Endothelial cell of umbilical vein (primary cell): ENCODE measurements at regions not wholly inside any gene's neighbourhood (a gene's known extent, or its start where the extent isn't known, plus 50 kb on each side); places are given as distances from the start of the nearest gene placed in this dataset.

Source experiments
- BruUV-seq: library from RNA; stranded (reverse); fragments of 400-500 nt; replicated peaks from 2 replicates; lab custom pipeline; 2021; lab: Mats Ljungman, UMichigan
- CTCF ChIA-PET: fragments of 300-600, 350-600 bp; sonication (Branson Sonifier 250); formaldehyde crosslinking; loops from one replicate; lab custom pipeline; 2021; ENCODE audit warnings: antibody characterized with exemption, inconsistent platforms; lab: Charles Lee
- POLR2A ChIA-PET: fragments of 300-600, 350-600 bp; sonication (Branson Sonifier 250); formaldehyde crosslinking; loops from one replicate; lab custom pipeline; 2021; ENCODE audit warnings: antibody characterized with exemption, inconsistent platforms; lab: Charles Lee
- DNase-seq: peaks from one replicate; pipeline ENCODE4 v3.0.0-alpha.2; 2011; ENCODE audit warnings: low read depth, low spot score
- FAIRE-seq: peaks from 2 replicates; lab custom pipeline; 2011; peaks lifted over from hg19 to GRCh38; lab: Jason Lieb, UNC
- H2AFZ ChIP-seq: 2 replicates; pipeline ENCODE4 v1.6.0; 2012; ENCODE audit warnings: low read depth, low read length, control low read depth, inconsistent platforms
- H3K27ac ChIP-seq: 2 replicates; pipeline ENCODE4 v1.5.1; 2011; ENCODE audit warnings: low read depth, mild to moderate bottlenecking, control low read depth, low read length, moderate library complexity; ENCODE audit not compliant: insufficient read depth
- H3K27me3 ChIP-seq, 2 experiments: 2 replicates each; pipeline versions ENCODE4 v1.6.0 to v1.6.1; 2011; ENCODE audit warnings: low read length in 2 of 2, mixed read lengths in 1 of 2; ENCODE audit not compliant: control insufficient read depth in 2 of 2, insufficient read depth in 2 of 2
- H3K36me3 ChIP-seq, 2 experiments: 2 replicates in 1 of 2; 3 replicates in 1 of 2; pipeline ENCODE4 v1.5.1; 2011; ENCODE audit warnings: low read length in 2 of 2, mild to moderate bottlenecking in 1 of 2, moderate library complexity in 1 of 2; ENCODE audit not compliant: control insufficient read depth in 2 of 2, insufficient read depth in 2 of 2; ENCODE audit errors: extremely low read depth in 1 of 2
- H3K4me1 ChIP-seq: 3 replicates; pipeline ENCODE4 v1.5.1; 2011; ENCODE audit warnings: mild to moderate bottlenecking, low read length; ENCODE audit not compliant: control insufficient read depth, insufficient read depth; ENCODE audit errors: extremely low read depth
- H3K4me2 ChIP-seq: 2 replicates; pipeline ENCODE4 v1.6.1; 2011; ENCODE audit warnings: low read length, control low read depth, mixed read lengths; ENCODE audit not compliant: insufficient read depth
- H3K4me3 ChIP-seq, 3 experiments: fragments of 200-600 bp in 1 of 3; sonication (generic), shearing (Covaris generic) in 1 of 3; replicated peaks in 1 of 3; 2 replicates each; pipeline ENCODE4 v1.5.1; 2011 to 2016; ENCODE audit warnings: control low read depth in 3 of 3, low read length in 3 of 3, mild to moderate bottlenecking in 2 of 3, inconsistent platforms in 1 of 3, low read depth in 1 of 3, moderate library complexity in 1 of 3; ENCODE audit not compliant: insufficient read depth in 1 of 3
- H3K79me2 ChIP-seq: 2 replicates; pipeline ENCODE4 v1.6.0; 2012; ENCODE audit warnings: low read length, inconsistent platforms; ENCODE audit not compliant: control insufficient read depth, insufficient read depth
- H3K9ac ChIP-seq: replicated peaks from 2 replicates; pipeline ENCODE3; 2011; ENCODE audit warnings: low read length, control low read depth; ENCODE audit not compliant: insufficient read depth; ENCODE audit errors: extremely low read depth
- H3K9me1 ChIP-seq: replicated peaks from 3 replicates; pipeline ENCODE4 v1.6.0; 2011; ENCODE audit warnings: mild to moderate bottlenecking, low read length; ENCODE audit not compliant: control insufficient read depth, insufficient read depth; ENCODE audit errors: extremely low read depth
- H3K9me3 ChIP-seq: replicated peaks from 2 replicates; pipeline ENCODE4 v1.5.1; 2012; ENCODE audit warnings: low read length, inconsistent platforms; ENCODE audit not compliant: control insufficient read depth, insufficient read depth
- H4K20me1 ChIP-seq: replicated peaks from 2 replicates; pipeline ENCODE3; 2011; ENCODE audit warnings: mild to moderate bottlenecking, low read length; ENCODE audit not compliant: control insufficient read depth, insufficient read depth; ENCODE audit errors: extremely low read depth
- EZH2 ChIP-seq: IDR thresholded peaks from 2 replicates; pipeline ENCODE4 v1.6.1; 2012; ENCODE audit warnings: borderline replicate concordance, low read depth, mild to moderate bottlenecking, moderate library complexity, low read length, inconsistent platforms; ENCODE audit not compliant: severe bottlenecking
- FOS ChIP-seq: IDR thresholded peaks from 2 replicates; pipeline ENCODE4 v1.6.1; 2011; ENCODE audit warnings: mild to moderate bottlenecking, low read length, moderate library complexity, borderline replicate concordance; ENCODE audit not compliant: insufficient read depth
- GATA2 ChIP-seq: IDR thresholded peaks from 2 replicates; pipeline ENCODE4 v1.7.0; 2011; ENCODE audit warnings: low read depth, mild to moderate bottlenecking, moderate library complexity, mixed read lengths, low read length; ENCODE audit not compliant: insufficient read length, insufficient read depth
- JUN ChIP-seq: IDR thresholded peaks from 2 replicates; pipeline ENCODE4 v1.6.1; 2011; ENCODE audit warnings: borderline replicate concordance, low read depth; ENCODE audit not compliant: insufficient read length, insufficient read depth
- MAX ChIP-seq: IDR thresholded peaks from 2 replicates; pipeline ENCODE4 v1.6.1; 2011; ENCODE audit not compliant: insufficient read depth, insufficient read length
- MYC ChIP-seq: IDR thresholded peaks from one replicate; pipeline ENCODE4 v1.6.1; 2011; ENCODE audit warnings: mild to moderate bottlenecking, low read depth, low read length
- POLR2A ChIP-seq: IDR thresholded peaks from 2 replicates; pipeline ENCODE4 v1.6.1; 2012; ENCODE audit warnings: low read depth, mild to moderate bottlenecking, control low read depth, low read length
- POLR2AphosphoS5 ChIP-seq: IDR thresholded peaks from 2 replicates; pipeline ENCODE4 v1.6.1; 2012; ENCODE audit warnings: low read depth, mild to moderate bottlenecking, control low read depth, low read length, moderate library complexity; ENCODE audit not compliant: insufficient read depth
- dilution Hi-C: fragments of 300-500 bp; cut with MboI; formaldehyde crosslinking; loops from one replicate; pipeline ENCODE4 v1.15.0; 2019; ENCODE audit warnings: low sequenced_read_pairs; ENCODE audit not compliant: extremely low pct_ligation_motif_present
- intact Hi-C: fragments of 100-400 bp; cut with micrococcal nuclease; formaldehyde crosslinking; loops from one replicate; pipeline ENCODE4 v1.10.0; 2022
- TF ChIP-seq, protein P1 (sequence below), 2 donors: IDR thresholded peaks; 1 replicate in 1 of 2; 2 replicates in 1 of 2; pipeline ENCODE4 v1.5.1; 2011; ENCODE audit warnings: low read length in 2 of 2, mild to moderate bottlenecking in 2 of 2, moderate library complexity in 2 of 2, control low read depth in 1 of 2, inconsistent platforms in 1 of 2, low read depth in 1 of 2; ENCODE audit not compliant: insufficient read depth in 1 of 2; ENCODE audit errors: extremely low read depth in 1 of 2

DNA sequence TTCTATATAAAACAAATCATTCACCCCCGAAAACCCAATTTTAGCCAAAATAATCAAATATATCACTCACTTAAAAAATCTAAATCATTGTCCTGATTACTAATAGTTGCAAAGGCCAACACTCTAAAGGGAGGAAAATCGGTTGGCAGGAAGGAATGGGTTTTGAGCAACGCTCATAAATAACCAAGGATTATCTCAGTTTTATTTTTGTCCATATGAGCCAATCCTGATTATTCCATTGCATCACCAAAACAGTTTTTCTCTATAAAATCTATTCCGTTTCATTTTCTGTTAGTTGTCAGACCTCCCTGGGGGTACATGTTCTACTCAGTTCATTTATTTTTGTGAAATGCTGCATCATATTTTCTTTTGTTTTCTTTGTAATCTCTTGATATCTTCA lies 174.1 kb downstream of the LRATD1 start:
- Histone ChIP-seq H3K27ac (no peak overlapping the region), H3K9ac (no peak overlapping the region), H4K20me1 (no peaks in the 10 kb centered on the region), H3K27me3 (no peaks in the 10 kb centered on the region), H2AFZ (no peak overlapping the region), H3K4me3 (no peak overlapping the region), H3K4me1 (no peaks in the 10 kb centered on the region), H3K9me3 (no peaks in the 10 kb centered on the region), H3K36me3 (no peaks in the 10 kb centered on the region), H3K9me1 (no peaks in the 10 kb centered on the region), H3K79me2 (no peaks in the 10 kb centered on the region), H3K4me2 (no peak overlapping the region)
- no peak for FAIRE-seq
- intact Hi-C loops (no loop called here), dilution Hi-C loops (no loop called here)
- ChIA-PET CTCF (no interaction called here), POLR2A (no interaction called here)
- no TSS peak for BruUV-seq
- no peak for TF ChIP-seq MYC
- no peak for TF ChIP-seq FOS
- no peak for TF ChIP-seq JUN
- TF ChIP-seq POLR2AphosphoS5, result no peak
- TF ChIP-seq EZH2, result no peak
- TF ChIP-seq, protein P1, sequence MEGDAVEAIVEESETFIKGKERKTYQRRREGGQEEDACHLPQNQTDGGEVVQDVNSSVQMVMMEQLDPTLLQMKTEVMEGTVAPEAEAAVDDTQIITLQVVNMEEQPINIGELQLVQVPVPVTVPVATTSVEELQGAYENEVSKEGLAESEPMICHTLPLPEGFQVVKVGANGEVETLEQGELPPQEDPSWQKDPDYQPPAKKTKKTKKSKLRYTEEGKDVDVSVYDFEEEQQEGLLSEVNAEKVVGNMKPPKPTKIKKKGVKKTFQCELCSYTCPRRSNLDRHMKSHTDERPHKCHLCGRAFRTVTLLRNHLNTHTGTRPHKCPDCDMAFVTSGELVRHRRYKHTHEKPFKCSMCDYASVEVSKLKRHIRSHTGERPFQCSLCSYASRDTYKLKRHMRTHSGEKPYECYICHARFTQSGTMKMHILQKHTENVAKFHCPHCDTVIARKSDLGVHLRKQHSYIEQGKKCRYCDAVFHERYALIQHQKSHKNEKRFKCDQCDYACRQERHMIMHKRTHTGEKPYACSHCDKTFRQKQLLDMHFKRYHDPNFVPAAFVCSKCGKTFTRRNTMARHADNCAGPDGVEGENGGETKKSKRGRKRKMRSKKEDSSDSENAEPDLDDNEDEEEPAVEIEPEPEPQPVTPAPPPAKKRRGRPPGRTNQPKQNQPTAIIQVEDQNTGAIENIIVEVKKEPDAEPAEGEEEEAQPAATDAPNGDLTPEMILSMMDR (IDR thresholded peaks at IDR 0.05; ENCODE audit: extremely low read depth in 1 of 2, insufficient read depth in 1 of 2, low read depth in 1 of 2, low read length in 2 of 2), result no peak
- TF ChIP-seq MAX, result no peak
- TF ChIP-seq POLR2A, result no peak
- no peak for TF ChIP-seq GATA2
- no peak for DNase-seq
